Suprapubic skin (tissue), 4 donors: ENCODE measurements at regions not wholly inside any gene's neighbourhood (a gene's known extent, or its start where the extent isn't known, plus 50 kb on each side); places are given as distances from the start of the nearest gene placed in this dataset.

ENCODE experiments used
- CTCF ChIP-seq, 2 donors: fragments of 200-600 bp in 1 of 2; fragments of 450-650 bp in 1 of 2; sonication (generic) in 1 of 2; IDR thresholded peaks; one replicate each; pipeline ENCODE4 v1.5.1; 2016 to 2019; ENCODE audit warnings: antibody characterized with exemption in 2 of 2, mild to moderate bottlenecking in 1 of 2, moderate library complexity in 1 of 2
- EP300 ChIP-seq: sonication (generic); formaldehyde crosslinking; IDR thresholded peaks from one replicate; pipeline ENCODE4 v1.6.1; 2017; ENCODE audit warnings: antibody characterized with exemption
- POLR2A ChIP-seq, 2 donors: fragments of 450-650 bp; IDR thresholded peaks; one replicate each; pipeline ENCODE4 v1.6.1; 2017; ENCODE audit warnings: antibody characterized with exemption in 2 of 2, mild to moderate bottlenecking in 2 of 2, moderate library complexity in 2 of 2
- POLR2AphosphoS5 ChIP-seq, 3 donors: sonication (generic); formaldehyde crosslinking; IDR thresholded peaks; one replicate each; pipeline ENCODE4 v1.6.1; 2017; ENCODE audit warnings: antibody characterized with exemption in 3 of 3

GRCh38 chr5:58021466-58021865 is 438.4 kb downstream of the PLK2 start:
- TF ChIP-seq POLR2AphosphoS5 (IDR thresholded peaks at IDR 0.05) (no peak), CTCF (IDR thresholded peaks at IDR 0.05) (no peak), POLR2A (IDR thresholded peaks at IDR 0.05) (no peak), EP300 (no peak)
